GM18520 (cell line): ENCODE measurements at regions not wholly inside any gene's neighbourhood (a gene's known extent, or its start where the extent isn't known, plus 50 kb on each side); places are given as distances from the start of the nearest gene placed in this dataset.

ENCODE experiments used
- ATAC-seq: cut with Tn5 transposase; IDR thresholded peaks from one replicate; pipeline ENCODE4 v1.9.1; 2021; ENCODE audit not compliant: unreplicated experiment

DNA sequence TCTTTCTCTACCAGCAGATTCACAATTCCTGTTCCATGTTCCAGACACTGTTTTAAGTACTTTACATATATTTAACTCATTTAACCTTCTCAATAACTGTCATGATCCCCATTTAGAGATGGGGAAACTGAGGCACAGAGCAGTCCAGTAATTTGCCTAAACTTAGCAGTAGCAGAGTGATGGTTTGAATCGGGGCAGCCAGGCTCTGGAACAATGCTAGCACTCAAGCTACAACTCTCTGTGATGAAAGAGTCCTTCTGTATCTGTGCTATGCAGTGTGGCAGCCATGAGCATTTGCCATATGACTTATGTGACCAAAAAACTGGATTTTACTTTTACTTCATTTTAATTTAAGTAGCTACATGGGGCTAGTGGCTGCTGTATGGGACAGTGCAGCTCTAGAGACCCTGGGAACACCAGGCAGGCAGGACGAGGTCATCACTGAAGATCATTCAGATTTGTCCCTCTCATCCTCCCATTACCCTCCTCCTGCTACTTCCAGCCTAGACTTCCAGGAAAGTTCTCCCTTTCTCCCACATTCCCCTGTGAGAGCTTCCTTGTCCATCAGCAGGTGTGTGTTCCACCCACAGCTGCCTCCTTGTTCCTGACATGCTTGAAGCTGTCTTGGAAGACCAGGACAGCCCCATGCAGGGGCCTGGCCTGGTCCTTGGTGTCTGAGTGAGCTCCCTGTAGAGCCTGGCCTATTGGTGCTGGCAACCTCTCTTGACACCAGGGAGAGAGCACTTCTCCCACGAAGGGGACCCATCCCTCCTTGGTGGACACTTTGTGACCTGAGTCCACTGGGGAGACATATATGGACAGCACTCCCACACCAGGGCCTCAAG lies 157.0 kb downstream of the MRPL14 start:
- ATAC-seq, result no peak

DNA sequence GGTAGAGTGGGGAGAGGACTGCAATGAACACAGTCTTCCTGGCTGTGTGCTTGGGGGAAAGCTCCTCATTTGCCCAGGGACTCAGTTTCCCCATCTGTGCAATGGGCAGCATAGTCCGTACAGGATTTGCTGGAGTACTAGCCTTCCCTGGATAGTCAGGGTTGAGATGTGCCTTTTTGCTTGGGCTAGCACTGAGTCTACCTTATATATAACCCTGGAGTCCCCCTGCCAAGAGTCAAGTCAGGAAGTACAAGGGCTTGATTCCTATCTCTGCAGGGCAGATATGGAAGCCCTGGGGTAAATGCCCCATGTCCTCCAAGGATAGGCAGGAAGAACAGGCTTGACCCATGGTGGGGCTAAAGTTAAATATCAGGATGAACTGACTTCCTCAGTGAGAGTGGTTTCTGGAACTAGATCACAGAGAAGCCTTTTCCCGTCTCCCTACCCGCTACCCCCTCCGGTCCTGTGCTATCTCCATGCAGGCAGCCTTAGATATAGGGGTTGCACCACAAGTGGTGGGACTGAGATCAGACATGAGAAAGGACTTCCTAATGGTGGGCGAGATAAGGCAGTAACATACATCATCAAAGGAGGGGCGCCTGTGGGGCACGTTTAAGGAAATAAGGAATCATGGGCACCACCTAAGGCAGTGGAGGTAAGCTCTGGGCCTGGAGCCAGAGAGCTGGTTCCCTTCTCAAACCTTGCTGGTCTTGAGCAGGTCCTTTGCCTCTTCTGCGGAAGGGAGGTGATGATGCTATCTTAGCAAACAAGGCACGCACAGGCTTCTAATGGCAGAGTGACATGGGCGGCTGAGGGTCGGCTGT lies 157.9 kb downstream of the MRPL14 start:
- ATAC-seq, result no peak

DNA sequence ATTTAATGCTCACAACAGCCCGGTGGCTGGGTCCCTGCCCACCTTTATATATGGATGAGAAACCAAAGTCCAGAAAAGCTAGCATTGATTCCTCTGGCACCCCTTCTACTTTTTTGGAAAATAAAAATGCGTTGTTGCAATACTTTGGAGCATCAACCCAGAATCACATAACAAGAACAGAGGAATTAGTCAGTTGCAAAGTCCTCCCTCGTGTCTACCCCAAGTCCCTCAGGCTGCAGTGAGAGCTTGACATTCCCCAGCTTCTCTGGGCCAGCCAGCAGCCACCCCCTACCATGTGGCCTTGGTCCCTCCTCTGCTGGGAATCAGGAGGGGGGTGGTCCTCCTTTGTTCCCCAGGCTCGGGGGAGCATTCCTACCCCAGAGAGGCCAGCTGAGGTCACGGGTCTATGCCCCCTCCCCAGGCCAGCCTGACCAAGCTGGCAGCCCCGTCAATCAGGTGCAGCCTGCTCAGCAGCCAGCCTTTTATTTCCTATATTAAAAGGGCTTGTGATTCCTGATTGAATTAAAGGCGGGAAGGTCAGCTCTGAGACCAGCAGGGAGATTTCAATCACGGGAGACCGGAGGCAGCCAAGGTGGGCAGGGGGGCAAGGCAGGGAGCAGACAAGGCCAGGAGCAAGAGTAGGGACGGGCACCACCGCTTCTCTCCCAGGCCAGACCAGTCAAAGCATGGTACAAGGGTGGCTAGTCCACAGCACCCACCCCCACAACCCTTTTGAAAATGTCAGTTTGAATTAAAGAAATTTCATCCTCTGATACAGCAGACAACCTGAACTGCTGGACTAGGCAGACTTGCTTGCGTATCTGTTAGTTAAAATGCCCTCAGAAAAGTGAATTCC lies 158.9 kb downstream of the MRPL14 start:
- ATAC-seq, result no peak

DNA sequence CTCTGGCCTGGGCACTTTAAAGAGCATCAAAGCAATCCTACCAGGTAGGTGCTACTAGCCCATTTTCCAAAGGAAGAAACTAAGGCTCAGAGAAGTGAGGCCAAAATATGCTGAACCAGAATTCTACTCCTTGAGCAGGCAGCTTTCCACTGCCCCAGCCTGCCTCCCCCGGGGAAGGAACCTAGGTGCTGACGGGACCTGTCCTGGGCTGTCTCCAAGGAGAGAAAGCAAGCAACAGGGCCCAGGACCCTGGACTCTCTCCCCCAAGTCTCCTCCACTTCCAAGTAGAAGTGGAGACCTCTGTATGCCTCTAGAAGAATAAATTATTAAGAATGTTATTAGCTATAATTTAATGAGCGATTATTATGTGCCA lies 159.5 kb downstream of the MRPL14 start:
- no peak for ATAC-seq

DNA sequence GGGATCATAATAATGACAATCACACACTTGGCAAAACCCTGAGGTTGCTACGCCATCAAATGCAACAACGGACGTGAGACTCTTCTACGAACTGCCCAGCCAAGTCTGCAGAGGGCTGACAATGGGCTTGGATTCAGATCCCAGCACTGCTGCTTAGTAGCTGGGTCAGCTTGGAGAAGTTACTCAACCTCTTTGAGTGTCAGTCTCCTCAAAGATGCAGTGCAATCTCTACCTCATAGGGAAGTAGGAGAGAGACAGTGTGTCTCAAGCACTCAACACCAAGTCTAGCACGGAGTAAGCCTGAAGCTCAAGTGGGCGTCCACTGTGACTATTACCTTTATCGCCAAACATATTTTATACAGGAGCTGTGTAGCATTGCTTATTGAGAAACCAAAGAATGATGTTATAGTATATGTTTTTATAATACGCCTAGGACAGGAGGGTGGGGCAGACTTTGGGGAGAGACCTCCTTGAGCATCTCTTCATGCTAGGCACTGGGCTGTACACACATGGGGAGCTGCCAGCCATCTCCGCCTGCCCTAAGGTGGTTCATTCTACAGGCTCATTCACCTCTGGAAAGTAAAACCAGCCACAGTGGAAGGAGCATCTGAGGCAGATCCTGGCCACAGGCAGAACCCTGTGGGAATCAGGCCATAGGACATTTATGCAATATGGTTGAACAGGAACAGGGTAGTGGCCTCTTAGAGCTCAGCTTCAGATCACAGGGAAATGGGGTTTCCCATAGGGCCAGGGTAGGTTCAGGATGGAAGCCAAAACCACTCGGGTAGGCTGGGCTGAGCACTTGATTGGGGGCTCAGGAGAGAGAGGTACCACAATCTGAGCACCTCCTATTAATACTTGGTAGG lies 160.2 kb downstream of the MRPL14 start:
- no peak for ATAC-seq

DNA sequence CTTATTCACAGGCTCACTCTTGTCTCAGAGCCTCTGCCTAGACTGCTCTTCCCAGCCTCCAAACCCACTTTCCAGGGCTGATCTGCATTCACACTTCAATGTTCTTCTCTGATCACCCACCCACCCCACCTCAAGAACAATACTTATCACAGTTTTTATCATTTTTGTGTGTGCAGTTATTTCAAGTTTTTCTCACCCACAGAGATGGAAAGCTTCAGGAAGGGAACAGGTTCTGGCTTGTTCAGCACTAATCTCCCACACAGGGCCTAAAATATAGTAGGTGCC lies 160.9 kb downstream of the MRPL14 start:
- ATAC-seq, result no peak

GRCh38 chr6:43965628-43966373 lies 161.5 kb downstream of the MRPL14 start:
- ATAC-seq, result no peak

DNA sequence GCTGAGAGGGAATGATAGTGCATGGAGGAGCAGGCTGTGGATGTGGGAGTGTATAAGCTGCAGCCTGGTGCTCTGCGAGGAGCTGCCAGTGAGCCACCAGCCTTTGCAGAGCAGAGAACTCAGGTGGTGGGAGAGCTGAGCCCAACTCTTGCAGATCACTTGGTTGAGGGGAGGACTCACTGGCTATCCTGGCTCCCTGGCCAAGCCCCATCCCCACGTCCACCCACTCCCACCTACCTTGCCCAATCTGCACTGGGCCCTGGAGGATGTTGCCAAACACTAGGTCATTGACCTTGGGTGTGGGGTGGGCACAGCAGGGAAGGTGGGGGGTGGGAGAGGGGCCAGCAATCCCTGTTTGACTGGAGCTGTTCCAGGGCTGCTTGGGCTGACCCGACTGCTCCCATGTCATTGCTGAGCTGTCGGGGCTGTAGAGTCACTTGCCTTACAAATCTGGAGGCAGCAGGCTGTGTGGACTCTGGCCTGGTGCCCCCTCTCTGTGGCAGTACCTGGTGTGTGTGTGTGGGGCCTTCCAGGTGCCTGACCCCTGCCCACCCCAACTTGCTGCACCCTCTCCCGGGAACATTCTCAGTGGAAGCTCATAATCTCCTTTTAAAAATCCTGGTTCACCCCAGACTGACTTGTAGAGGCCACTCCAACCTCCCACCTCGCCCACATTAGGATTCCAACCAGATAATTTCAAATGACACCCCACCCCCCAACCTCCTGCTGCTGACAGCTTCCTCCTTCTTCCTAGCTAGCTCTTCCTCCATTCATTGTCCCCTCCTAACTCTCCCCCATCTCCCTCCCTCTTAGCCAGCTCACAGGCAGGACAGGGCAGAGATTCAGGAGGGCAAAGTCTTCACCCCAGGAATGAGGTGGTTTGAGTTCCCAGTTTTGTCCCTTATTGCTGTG lies 162.3 kb downstream of the MRPL14 start:
- no peak for ATAC-seq

- no peak for ATAC-seq
Measured at GRCh38 chr6:43963877-43964658, 163.2 kb downstream of the MRPL14 start.

DNA sequence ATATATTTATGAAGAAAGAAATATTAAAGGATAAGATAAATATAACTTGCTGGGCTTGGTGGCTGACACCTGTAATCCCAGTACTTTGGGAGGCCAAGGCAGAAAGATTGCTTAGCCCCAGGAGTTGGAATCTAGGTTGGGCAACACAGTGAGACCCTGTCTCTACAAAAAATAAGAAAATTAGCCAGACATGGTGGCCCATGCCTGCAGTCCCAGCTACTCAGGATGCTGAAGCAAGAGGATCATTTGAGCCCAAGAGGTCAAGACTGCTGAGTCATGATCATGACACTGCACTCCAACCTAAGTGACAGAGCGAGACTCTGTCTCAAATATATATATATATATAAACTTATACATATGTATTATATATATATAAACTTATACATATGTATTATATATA lies 164.0 kb downstream of the MRPL14 start:
- ATAC-seq, result no peak

DNA sequence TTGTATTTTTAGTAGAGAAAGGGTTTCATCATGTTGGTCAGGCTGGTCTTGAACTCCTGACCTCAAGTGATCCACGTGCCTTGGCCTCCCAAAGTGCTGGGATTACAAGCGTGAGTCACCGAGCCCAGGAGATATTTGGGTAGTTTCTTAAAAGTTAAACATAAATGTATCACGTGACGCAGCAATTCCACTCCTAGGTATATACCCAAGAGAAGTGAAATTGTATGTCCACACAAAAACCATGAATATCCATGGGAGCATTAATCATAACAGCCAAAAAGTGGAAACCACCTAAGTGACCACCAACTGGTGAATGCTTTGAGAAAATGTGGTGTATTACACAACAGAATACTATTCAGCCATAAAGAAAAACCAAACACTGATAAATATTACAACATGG lies 164.8 kb downstream of the MRPL14 start:
- ATAC-seq, result no peak

DNA sequence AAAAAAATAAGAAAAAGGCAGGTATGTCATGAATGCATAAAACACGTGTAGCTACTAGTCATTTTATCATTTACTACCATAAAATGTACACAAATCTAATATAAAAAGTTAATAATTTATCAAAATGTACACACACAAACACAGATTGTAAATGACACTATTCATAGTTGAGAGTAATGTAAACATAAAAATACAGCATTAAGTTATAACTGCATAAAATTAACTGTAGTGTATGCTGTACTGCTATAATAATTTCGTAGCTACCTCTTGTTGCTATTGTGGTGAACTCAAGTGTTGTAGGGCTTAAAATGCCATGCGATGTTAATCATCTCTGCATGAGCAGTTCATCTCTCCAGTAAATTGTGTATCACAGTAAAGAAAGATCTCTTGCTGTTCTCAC lies 170.0 kb downstream of the MRPL14 start:
- no peak for ATAC-seq

DNA sequence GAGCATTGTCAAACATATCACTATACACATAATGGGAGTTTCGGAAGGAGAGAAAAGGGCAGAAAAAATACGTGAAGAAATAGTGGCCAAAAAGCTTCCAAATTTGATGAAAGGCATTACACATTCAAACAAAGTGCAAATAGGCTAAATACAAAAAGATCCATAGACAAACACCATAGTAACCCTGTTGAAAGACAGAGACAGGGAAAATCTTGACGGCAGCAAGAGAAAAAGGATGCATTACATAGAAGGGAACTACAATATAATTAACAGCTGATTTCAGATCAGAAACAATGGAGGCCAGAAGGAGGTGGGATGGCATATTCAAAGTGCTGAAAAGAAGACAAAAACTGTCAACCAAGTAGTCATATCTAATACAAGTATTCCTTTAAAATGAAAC lies 170.8 kb downstream of the MRPL14 start:
- no peak for ATAC-seq

DNA sequence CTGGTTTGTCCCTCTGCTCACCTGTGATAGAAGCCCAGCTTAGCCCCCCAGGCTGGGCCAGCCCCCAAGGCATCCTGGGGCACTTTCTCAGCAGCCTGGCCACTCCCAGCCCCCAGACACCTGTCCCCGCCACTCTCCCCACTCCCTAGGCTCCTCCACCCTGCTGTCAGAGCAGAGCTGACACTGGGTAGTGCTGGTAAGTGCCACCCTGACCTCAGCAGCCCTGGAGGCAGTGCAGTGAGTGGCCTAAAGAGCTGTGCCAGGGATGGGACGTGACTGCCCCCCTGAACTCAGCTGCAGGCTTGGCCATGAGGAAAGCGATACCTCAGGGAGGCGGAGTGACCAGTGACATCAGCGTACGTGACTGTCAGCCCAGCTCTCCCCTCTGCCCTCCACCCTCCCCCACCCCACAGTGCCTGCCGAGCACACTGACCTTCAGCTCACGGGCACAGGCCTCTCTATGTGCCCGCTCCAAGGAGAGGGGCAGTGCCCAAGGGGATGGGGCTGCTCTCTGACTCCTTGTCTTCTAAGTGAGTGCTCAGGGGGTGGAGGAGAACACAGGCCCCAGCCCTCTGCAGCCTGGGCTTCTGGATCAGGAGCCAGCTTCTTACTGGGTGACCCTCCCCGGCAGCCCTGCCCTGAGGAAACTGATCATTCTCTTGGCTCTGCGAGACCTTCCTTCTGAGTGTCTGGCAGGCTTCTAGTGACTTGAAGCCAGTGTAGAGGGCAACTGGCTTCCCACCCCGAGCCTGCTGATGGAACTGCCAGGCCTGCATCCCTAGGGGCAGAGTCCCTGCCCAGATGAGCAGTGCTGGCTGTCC lies 172.7 kb downstream of the MRPL14 start:
- no peak for ATAC-seq

DNA sequence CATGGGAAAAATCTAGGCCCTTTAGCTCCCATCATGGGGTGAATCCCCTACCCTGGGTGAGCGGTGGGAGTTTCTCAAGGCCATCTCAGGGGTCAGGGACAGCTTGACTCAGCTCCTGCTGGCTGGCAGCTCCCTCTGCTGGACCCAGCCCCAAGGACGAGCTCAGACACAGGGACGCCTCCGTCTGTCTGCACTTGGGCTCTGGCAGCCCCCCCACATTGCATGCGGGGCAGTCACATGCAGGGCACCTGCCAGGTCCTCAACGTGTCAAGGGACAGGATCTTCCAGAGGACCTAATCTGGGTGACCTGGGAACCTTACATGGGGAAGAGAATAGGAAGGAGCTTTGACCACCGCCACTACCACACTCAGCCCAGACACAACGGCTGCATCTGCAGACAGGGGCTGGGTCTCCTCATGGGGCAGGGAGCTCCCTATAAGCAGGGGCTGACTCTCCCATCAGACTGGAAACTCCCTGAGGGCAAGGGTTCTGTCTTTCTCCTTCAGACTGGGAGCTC lies 173.4 kb downstream of the MRPL14 start:
- ATAC-seq, result no peak

DNA sequence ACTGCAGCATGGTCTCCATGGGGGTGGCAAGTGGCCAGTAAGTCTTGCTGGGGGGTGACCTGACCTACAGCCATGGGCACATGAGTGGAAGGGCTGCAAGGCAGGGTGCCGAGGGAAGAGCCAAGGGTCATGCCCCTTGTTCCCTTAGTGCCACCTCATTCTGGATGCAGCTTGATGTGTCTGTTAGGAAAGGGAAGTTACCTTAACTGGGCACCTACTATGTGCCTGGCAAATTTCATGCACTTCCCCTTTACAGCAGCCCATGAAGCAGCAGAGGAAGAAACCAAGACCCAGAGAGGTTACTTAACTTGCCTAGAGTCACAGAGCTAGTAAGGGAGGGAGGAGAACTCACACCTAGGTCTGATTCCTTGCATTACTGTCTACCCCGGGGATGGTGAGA lies 174.0 kb downstream of the MRPL14 start:
- ATAC-seq, result no peak

DNA sequence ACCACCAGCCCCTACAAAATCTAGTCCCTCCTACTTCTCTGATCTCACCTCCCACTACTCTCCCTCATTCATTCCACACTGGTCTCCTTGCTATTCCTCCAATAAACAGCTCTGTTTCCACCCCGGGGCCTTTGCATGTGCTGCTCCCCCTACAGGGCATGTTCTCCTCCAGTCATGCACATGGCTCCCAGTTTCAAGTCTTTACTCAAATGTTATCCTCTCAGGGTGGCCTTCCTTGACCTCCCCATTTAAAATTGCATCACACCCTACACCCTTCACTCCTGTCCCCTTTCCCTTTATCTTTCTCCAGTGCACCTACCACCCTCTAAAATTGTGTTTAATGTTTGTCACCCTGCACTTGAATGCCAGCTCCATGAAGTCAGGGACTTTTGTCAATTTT lies 174.5 kb downstream of the MRPL14 start:
- ATAC-seq, result no peak
